ENCODE measurements at regions not wholly inside any gene's neighbourhood (a gene's known extent, or its start where the extent isn't known, plus 50 kb on each side); places are given as distances from the start of the nearest gene placed in this dataset.

GRCh38 chr2:18703555-18703954 lies 114.2 kb upstream of the NT5C1B start:
- CTCF ChIA-PET = no interaction called here
- no peak overlapping the region for H2BK120ac ChIP-seq (ENCODE audit: low read depth, low read length)
- H3K9me3 ChIP-seq (ENCODE audit: control insufficient read depth, insufficient read depth, low read length) = no peaks in the 10 kb centered on the region
- in situ Hi-C loops (cut with MboI; ENCODE audit: low sequenced_read_pairs) = no loop called here
- DNase-seq (no peak), ATAC-seq (ENCODE audit: low read depth) (no peak)
- H3K4me2 ChIP-seq (ENCODE audit: low read depth, low read length) = no peak overlapping the region
- no peak overlapping the region for H3K4ac ChIP-seq (ENCODE audit: low read depth, low read length)
- no peak overlapping the region for H3K4me3 ChIP-seq (ENCODE audit: insufficient read depth, low read depth, low read length)
- no peak overlapping the region for H2BK5ac ChIP-seq (ENCODE audit: low read depth, low read length, poor library complexity, severe bottlenecking)
- no peak for TF ChIP-seq FOS (IDR thresholded peaks at IDR 0.05; ENCODE audit: low read depth, low read length)
- no peak for TF ChIP-seq CTCF (conservative IDR thresholded peaks at IDR 0.05; ENCODE audit: low read depth, low read length)
- TF ChIP-seq MAFK (IDR thresholded peaks at IDR 0.05; ENCODE audit: low read depth, low read length) = no peak
- TF ChIP-seq RFX5 (IDR thresholded peaks at IDR 0.05; ENCODE audit: low read depth, low read length) = no peak
- no peak for TF ChIP-seq NFE2L2 (IDR thresholded peaks at IDR 0.05; ENCODE audit: low read depth, low read length)
- no peak for TF ChIP-seq MXI1 (IDR thresholded peaks at IDR 0.05; ENCODE audit: borderline replicate concordance, low read depth, low read length)
- TF ChIP-seq RCOR1 (IDR thresholded peaks at IDR 0.05; ENCODE audit: insufficient replicate concordance, low read length) = no peak
- TF ChIP-seq ELK1 (IDR thresholded peaks at IDR 0.05; ENCODE audit: borderline replicate concordance, low read depth, low read length) = no peak
- no peak for TF ChIP-seq POLR2A (IDR thresholded peaks at IDR 0.05; ENCODE audit: low read depth, low read length)
- no peak overlapping the region for H2BK15ac ChIP-seq (ENCODE audit: low read depth, low read length)
- no peak overlapping the region for H4K5ac ChIP-seq (ENCODE audit: low read depth, low read length)
- H3K14ac ChIP-seq (replicated peaks; ENCODE audit: low read depth, low read length) = no peak overlapping the region
- no peak overlapping the region for H3K9ac ChIP-seq (ENCODE audit: low read depth, low read length)
- no peak overlapping the region for H2AFZ ChIP-seq (replicated peaks; ENCODE audit: low read length, poor library complexity)
- no TSS peak for BruUV-seq (replicated peaks)
- no peak overlapping the region for H3K56ac ChIP-seq (ENCODE audit: extremely low read depth, insufficient read depth, low read length)
- H4K20me1 ChIP-seq (ENCODE audit: insufficient read depth, low read length) = no peaks in the 10 kb centered on the region
- H3K4me1 ChIP-seq (ENCODE audit: control insufficient read depth, insufficient read depth, low read length) = no peaks in the 10 kb centered on the region
- H3K18ac ChIP-seq (ENCODE audit: low read depth, low read length) = no peak overlapping the region
- H3K79me1 ChIP-seq (ENCODE audit: low read depth in 1 of 2, low read length in 2 of 2) = no peaks in the 10 kb centered on the region
- no peak overlapping the region for H4K91ac ChIP-seq (ENCODE audit: insufficient read depth, low read depth, low read length)
- no peak overlapping the region for H4K8ac ChIP-seq (ENCODE audit: low read depth in 2 of 2, low read length in 2 of 2)
- POLR2A ChIA-PET (ENCODE audit: unreplicated experiment) = no interaction called here
- H3K23ac ChIP-seq (ENCODE audit: low read depth, low read length) = no peak overlapping the region
- dilution Hi-C loops (cut with HindIII; ENCODE audit: low sequenced_read_pairs, unreplicated experiment) = no loop called here
- no peak overlapping the region for H3K27ac ChIP-seq (ENCODE audit: insufficient read depth, low read length)
- no peak overlapping the region for H2AK9ac ChIP-seq (replicated peaks; ENCODE audit: low read depth, low read length, poor library complexity)
- H3K36me3 ChIP-seq (ENCODE audit: control insufficient read depth, insufficient read depth, low read length) = no peaks in the 10 kb centered on the region
- H2BK20ac ChIP-seq (ENCODE audit: low read depth, low read length) = no peak overlapping the region
- H2AK5ac ChIP-seq (ENCODE audit: low read depth, low read length) = no peak overlapping the region
- no peaks in the 10 kb centered on the region for H3K9me1 ChIP-seq (ENCODE audit: insufficient read depth, low read length)
- WGBS, 2 experiments (ENCODE audit: extremely low coverage in 2 of 2, insufficient read length in 1 of 2) = no CpG with 5 or more reads among the region's 2 CpGs
- intact Hi-C loops (cut with micrococcal nuclease) = no loop called here
- H3K27me3 ChIP-seq (ENCODE audit: control insufficient read depth, insufficient read depth, low read length) = no peaks in the 10 kb centered on the region

Measured in IMR-90 (cell line).